ENCODE measurements at regions not wholly inside any gene's neighbourhood (a gene's known extent, or its start where the extent isn't known, plus 50 kb on each side); places are given as distances from the start of the nearest gene placed in this dataset.

- H3K36me3 ChIP-seq (ENCODE audit: insufficient read depth, low read length): no peaks in the 10 kb centered on the region
- H3K4me1 ChIP-seq (ENCODE audit: insufficient read depth, low read length, severe bottlenecking): no peaks in the 10 kb centered on the region
- no peaks in the 10 kb centered on the region for H3K79me2 ChIP-seq (ENCODE audit: insufficient read depth, low read length)
- H3K27me3 ChIP-seq (ENCODE audit: insufficient read depth, low read length): no peaks in the 10 kb centered on the region
- H3K4me3 ChIP-seq (ENCODE audit: low read depth, low read length, poor library complexity, severe bottlenecking): no peak overlapping the region
- no peak overlapping the region for H3K27ac ChIP-seq (ENCODE audit: low read depth, low read length, poor library complexity, severe bottlenecking)
- no peaks in the 10 kb centered on the region for H3F3A ChIP-seq (ENCODE audit: insufficient read depth, low read length)
- no peak overlapping the region for H3K9ac ChIP-seq (ENCODE audit: low read length)
- H3K4me2 ChIP-seq (ENCODE audit: low read length): no peak overlapping the region
- no peaks in the 10 kb centered on the region for H3K9me3 ChIP-seq (ENCODE audit: low read length)
- H2AFZ ChIP-seq (ENCODE audit: low read length): no peak overlapping the region
- no peaks in the 10 kb centered on the region for H4K20me1 ChIP-seq (ENCODE audit: insufficient read depth, low read length)
- H3K9me2 ChIP-seq (ENCODE audit: low read depth, low read length): no peaks in the 10 kb centered on the region
- no peak for TF ChIP-seq EZH2 (IDR thresholded peaks at IDR 0.05; ENCODE audit: borderline replicate concordance, low read length)
- TF ChIP-seq CTCF (IDR thresholded peaks at IDR 0.05; ENCODE audit: low read length): no peak
Observed at GRCh38 chr6:148086386-148086785, 256.3 kb upstream of the SASH1 start.

- Histone ChIP-seq H2AFZ (ENCODE audit: low read length) (no peak overlapping the region), H3F3A (ENCODE audit: insufficient read depth, low read length) (no peaks in the 10 kb centered on the region), H3K27me3 (ENCODE audit: insufficient read depth, low read length) (no peaks in the 10 kb centered on the region), H4K20me1 (ENCODE audit: insufficient read depth, low read length) (no peaks in the 10 kb centered on the region), H3K4me2 (ENCODE audit: low read length) (no peak overlapping the region), H3K27ac (ENCODE audit: low read depth, low read length, poor library complexity, severe bottlenecking) (no peak overlapping the region), H3K79me2 (ENCODE audit: insufficient read depth, low read length) (no peaks in the 10 kb centered on the region), H3K4me3 (ENCODE audit: low read depth, low read length, poor library complexity, severe bottlenecking) (no peak overlapping the region), H3K9ac (ENCODE audit: low read length) (no peak overlapping the region), H3K36me3 (ENCODE audit: insufficient read depth, low read length) (no peaks in the 10 kb centered on the region), H3K9me3 (ENCODE audit: low read length) (no peaks in the 10 kb centered on the region), H3K9me2 (ENCODE audit: low read depth, low read length) (no peaks in the 10 kb centered on the region), H3K4me1 (ENCODE audit: insufficient read depth, low read length, severe bottlenecking) (no peaks in the 10 kb centered on the region)
- no peak for TF ChIP-seq CTCF (IDR thresholded peaks at IDR 0.05; ENCODE audit: low read length)
- TF ChIP-seq EZH2 (IDR thresholded peaks at IDR 0.05; ENCODE audit: borderline replicate concordance, low read length): no peak
Observed at GRCh38 chr6:148086843-148087242, 255.8 kb upstream of the SASH1 start.

GRCh38 chr6:148087659-148088058, 255.0 kb upstream of the SASH1 start:
- Histone ChIP-seq H3K27ac (ENCODE audit: low read depth, low read length, poor library complexity, severe bottlenecking) (no peak overlapping the region), H3K79me2 (ENCODE audit: insufficient read depth, low read length) (no peaks in the 10 kb centered on the region), H3K9ac (ENCODE audit: low read length) (no peak overlapping the region), H3K9me2 (ENCODE audit: low read depth, low read length) (no peaks in the 10 kb centered on the region), H3K27me3 (ENCODE audit: insufficient read depth, low read length) (no peaks in the 10 kb centered on the region), H3K4me3 (ENCODE audit: low read depth, low read length, poor library complexity, severe bottlenecking) (no peak overlapping the region), H3K9me3 (ENCODE audit: low read length) (no peaks in the 10 kb centered on the region), H3K4me1 (ENCODE audit: insufficient read depth, low read length, severe bottlenecking) (no peaks in the 10 kb centered on the region), H3F3A (ENCODE audit: insufficient read depth, low read length) (no peaks in the 10 kb centered on the region), H2AFZ (ENCODE audit: low read length) (no peak overlapping the region), H3K36me3 (ENCODE audit: insufficient read depth, low read length) (no peaks in the 10 kb centered on the region), H4K20me1 (ENCODE audit: insufficient read depth, low read length) (no peaks in the 10 kb centered on the region), H3K4me2 (ENCODE audit: low read length) (no peak overlapping the region)
- TF ChIP-seq EZH2 (IDR thresholded peaks at IDR 0.05; ENCODE audit: borderline replicate concordance, low read length) (no peak), CTCF (IDR thresholded peaks at IDR 0.05; ENCODE audit: low read length) (no peak)

Data from OCI-LY1 (cell line).